IPS-NIHi7 (cell line): ENCODE measurements at regions not wholly inside any gene's neighbourhood (a gene's known extent, or its start where the extent isn't known, plus 50 kb on each side); places are given as distances from the start of the nearest gene placed in this dataset.

ENCODE experiments used
- DNase-seq: peaks from one replicate; pipeline ENCODE4 v3.0.0; 2012; ENCODE audit warnings: mixed read lengths; ENCODE audit errors: extremely low spot score

GRCh38 chr10:131561897-131562296 is 250.4 kb upstream of the TCERG1L start:
- DNase-seq: no peak

DNA sequence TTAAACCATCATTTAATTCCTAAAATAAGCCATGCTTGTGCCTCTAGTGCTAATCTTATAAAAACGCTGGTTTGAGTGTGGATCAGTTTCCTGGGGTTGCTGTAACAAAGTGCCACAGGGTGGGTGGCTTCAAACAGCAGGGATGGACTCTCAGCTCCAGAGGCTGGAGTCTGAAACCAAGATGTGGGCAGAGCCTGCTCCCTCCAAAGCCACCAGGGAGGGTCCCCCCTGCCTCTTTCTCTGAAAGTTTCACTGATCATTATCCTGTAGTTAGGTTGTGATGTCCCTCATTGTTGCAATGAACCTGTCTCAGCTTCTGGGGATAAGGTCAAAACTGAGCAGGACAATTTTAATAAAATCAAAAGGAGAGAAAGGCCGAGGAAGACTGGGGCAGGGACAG is 251.9 kb upstream of the TCERG1L start:
- no peak for DNase-seq

DNA sequence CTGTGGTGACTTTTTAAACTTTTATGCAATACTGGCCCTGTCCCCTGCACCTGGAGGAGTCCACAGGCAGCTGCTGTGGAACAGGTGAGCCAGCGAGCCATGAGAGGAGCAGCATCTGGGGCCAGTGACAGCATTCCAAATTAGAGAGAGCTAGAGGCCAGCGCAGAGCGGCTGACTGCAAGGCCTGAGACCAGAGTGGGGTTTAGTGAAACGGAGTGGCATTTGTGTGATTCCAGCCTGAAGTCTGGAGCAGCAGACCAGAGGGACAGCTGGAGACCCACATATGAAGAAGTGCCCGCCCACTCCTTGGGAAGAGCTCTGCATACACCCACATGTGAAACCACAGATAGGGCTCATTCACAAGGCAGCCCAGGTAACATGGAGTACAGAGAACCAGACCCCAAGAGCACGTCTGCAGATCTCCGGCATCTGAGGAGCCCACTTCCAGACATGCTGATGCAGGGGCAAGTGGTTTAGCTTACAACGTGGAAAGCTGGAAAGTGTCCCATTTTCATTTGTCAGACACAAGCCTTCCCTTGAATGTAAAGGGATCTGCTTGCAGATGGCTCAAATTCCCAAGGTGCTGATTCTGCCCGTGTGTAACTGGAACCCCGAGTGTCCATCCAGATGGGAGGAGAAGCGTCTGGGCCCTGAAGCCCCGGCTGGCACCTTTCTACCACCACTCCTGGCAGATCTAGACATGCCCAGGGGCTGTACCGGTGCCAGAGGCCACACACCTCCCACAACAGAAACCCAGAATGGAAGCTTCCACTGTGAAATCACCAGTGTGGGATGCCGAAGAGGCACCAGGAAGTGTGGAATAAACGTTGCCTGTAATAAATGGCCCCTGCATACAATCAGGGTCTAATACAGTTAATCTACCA is 256.0 kb upstream of the TCERG1L start:
- no peak for DNase-seq

GRCh38 chr10:131568866-131569265 is 257.3 kb upstream of the TCERG1L start:
- DNase-seq: no peak

DNA sequence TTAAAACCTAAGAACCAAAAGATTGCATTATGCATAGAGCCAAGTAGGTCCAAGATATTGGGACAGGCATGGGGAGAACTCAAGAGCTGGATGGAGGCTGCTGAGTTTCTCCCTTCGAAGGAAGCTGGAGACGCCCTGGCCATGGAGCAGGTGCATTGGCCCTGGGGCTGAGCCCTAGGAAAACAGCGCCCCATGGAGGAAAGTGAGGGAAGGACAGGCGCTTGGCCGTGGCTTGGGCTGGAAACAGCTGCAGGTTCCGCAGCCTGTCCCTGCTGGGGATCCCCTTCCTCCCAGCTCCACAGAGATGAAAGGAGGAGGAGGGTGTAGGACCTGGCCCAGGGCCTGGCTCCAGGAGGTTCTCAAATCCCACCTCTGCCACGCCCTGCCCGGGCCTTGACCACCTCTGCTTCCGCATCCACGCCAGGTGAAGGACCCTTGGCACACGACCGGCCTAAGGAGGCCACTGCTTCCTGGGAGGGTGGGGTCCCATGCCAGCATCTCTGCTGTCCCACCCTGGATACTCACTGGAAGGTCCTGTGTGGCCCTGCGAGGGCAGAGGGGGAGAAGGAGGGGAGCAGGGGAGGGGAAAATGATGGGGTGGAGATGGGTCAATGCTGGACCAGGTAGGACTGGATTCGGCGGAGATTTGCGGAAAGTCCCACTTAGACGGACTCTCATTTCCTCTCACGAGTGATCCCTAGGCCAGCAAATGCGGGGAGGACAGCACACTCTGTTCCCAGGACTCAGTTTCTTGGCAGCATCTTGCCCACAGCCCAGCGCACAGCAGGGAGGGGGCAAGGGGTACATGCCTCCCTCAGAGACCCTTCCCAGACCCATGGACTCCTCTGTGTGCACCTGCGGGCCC is 258.6 kb upstream of the TCERG1L start:
- peak; percentile 74 for DNase-seq

- no peak for DNase-seq
Measured at GRCh38 chr10:131570716-131571307, 259.3 kb upstream of the TCERG1L start.

GRCh38 chr10:131571346-131571745 is 259.8 kb upstream of the TCERG1L start:
- no peak for DNase-seq

DNA sequence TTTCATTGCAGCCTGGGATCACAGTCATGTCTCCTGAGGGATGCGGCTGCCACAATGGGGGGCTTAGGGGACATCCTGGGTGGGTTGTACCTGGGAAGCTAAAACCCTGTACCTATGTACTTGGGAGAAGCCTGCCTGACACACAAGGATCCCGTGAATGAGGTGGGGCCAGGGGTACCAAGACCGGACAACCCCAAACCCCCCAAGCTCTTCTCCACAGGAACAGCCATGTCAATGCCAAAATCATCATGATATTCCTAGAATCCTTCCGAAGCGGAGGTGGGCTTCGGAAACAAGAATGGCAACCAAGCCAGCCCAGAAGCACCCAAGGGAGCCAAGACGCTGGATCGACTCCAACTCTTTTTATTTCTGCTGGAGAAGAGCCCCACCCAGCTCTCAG is 260.3 kb upstream of the TCERG1L start:
- DNase-seq: no peak

DNA sequence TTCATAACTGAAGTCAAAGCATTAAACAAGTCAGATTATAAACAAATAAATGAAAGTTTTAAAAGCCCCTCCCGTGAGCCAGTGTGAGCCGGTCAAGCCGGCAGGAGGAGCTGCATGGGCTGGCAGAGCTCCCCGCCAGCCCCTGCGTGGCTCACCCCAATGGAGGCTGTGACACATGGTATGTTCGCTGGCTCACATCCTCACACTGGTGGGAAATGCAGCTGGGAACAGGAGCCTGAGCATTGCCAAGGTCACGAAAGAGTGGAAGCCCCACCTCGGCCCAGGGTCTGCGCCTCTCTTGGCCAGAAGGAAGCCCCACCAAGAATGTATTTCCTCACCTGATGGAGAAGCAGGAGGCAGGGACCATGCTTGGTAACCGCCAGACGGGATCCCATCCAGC is 261.7 kb upstream of the TCERG1L start:
- DNase-seq: no peak

DNA sequence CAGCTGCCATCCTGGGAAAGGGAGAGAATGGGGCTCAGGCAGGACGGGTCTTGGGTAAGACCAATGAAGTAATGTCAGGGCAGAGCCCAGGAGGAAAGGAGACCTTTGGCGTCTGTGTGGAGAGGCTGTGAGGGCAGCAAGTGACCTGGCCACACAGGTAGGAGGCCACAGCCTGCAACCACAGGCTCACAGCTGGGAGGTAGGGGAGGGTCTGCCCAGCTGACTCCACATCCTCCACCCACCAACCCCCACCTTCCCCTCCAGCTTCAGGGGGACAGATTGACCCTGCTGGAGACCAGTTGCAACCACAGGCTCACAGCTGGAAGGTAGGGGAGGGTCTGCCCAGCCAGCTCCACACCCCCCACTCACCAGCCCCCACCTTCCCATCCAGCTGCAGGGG is 262.2 kb upstream of the TCERG1L start:
- DNase-seq: no peak

- DNase-seq: no peak
Measured at GRCh38 chr10:131574363-131574706, 262.8 kb upstream of the TCERG1L start.

DNA sequence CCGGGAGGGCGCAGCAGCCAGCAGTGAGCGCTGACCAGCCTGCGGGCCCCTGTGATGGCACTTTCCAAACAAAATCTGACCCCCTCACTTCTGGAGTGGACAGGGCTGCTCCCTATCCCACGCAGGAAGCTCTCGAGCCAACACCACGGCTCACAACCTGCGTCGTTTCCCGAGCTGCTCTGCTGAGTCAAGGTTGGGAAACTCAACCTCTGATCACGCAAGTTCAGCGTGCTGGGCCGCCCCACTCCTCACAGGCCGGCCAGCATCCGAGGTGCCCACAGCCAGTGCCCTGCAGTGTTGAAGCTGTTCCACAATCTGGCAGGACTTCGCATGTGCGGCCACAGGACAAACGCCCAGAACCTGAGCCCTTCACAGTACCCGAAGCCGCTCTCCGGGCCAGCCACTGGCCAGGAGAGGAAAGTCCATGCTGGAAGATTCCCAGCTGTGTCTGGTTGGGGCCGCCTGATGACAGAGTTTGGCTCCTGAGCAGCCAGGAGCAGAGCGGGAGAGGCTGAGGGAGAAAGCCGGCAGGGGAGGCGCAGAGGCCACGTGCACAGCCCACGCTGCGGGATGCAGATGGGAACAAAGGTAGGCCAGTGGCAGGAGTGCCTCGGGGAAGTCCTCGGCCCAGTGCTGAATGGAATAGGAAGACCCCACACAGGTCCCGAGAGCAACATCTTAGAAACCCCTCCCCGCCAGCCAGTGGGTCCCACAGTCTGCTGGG is 263.3 kb upstream of the TCERG1L start:
- DNase-seq: no peak

DNA sequence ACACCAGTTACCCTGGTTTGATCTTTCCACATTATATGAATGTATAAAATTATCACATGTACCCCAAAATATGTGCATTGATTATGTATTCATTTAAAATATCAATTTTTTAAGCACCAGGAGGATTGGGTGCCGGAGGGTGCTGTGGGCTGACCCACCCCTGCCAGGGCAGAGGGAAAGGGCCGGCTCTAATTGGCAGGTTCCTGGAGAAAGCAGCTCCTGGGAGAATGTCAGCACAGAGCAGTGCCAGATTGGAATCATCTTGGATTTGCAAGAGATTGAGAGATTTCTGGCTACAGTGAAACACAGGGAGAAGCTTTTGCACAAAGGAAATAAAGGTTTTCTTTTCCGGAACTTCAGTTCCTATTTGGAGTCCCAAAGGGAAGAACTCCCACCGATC is 264.4 kb upstream of the TCERG1L start:
- DNase-seq: no peak

GRCh38 chr10:131576341-131577177 is 265.0 kb upstream of the TCERG1L start:
- no peak for DNase-seq

DNA sequence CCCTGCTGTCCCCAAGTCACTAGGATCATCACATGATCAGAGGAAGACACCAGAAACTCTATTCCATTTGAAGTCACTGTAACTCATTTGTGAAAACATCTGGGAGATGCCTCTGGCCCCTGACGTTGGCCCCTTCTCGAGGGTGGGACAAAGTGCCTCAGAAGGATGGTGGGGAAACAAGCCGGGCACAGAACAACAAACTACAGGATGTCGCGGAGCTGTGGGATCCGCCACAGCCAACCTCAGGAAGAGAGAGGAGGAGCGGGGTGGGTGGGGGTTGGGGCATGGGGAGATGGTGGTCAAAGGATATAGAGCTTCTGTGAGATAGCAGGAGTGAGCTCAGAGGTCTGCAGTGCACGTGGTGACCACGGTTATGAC is 265.6 kb upstream of the TCERG1L start:
- no peak for DNase-seq

- no peak for DNase-seq
Measured at GRCh38 chr10:131577786-131578471, 266.4 kb upstream of the TCERG1L start.

DNA sequence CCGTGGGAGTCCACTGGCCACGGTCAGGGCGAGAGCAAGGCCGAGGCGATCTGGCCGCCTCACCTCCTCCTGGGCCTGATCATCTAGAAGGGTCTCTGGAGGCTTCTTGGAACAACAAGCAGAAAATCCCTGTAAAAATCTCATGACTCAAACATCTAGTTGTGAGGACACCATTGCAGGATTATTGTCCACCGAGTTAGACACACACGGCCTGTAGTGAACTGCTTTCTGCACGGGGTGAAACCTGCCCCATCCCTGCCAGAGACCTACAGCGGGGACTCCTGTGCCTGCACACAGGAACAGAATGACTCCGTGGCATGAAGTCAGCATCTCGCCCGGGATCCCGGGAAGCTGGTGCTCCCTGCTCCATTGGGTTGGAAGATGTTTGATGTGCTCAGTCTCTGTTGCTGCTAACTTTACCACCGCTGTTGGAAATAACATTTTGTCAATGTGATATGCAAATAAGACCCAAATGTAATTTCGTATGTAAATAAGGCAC is 267.0 kb upstream of the TCERG1L start:
- DNase-seq: no peak

GRCh38 chr10:131579251-131580071 is 267.9 kb upstream of the TCERG1L start:
- no peak for DNase-seq

GRCh38 chr10:131580076-131580652 is 268.6 kb upstream of the TCERG1L start:
- no peak for DNase-seq
